ENCODE measurements at regions not wholly inside any gene's neighbourhood (a gene's known extent, or its start where the extent isn't known, plus 50 kb on each side); places are given as distances from the start of the nearest gene placed in this dataset.

DNA sequence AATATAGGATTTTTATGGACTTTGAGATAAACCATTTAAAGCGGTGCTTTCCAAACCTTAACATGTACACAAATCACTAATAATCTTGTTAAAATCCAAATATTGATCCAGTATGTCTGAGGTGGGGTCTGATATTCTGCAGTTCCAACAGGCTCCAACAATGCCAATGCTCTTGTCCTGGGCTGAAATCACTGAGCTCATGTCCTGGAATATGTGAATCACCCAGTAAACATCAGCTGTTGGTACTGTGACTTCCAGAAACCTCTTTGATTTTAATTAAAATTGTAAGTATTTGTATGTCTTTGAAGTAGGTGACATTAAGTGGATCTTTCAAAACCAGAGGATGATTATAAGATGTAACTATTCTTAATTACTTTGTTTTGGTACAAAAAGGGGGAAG is 52.8 kb upstream of the CAST start:
- H3K9me3 ChIP-seq (ENCODE audit: control insufficient read depth, insufficient read depth, low read length): no peaks in the 10 kb centered on the region
- H4K20me1 ChIP-seq (ENCODE audit: control insufficient read depth, insufficient read depth, low read depth, low read length): no peaks in the 10 kb centered on the region
- no peaks in the 10 kb centered on the region for H3K9me2 ChIP-seq (replicated peaks; ENCODE audit: control insufficient read depth, low read length)
- no peak overlapping the region for H3K4me3 ChIP-seq (ENCODE audit: low read length)
- H3K27ac ChIP-seq (ENCODE audit: low read depth, low read length): no peak overlapping the region
- no peaks in the 10 kb centered on the region for H3K79me2 ChIP-seq (ENCODE audit: control insufficient read depth, low read length)
- H3K27me3 ChIP-seq (ENCODE audit: control insufficient read depth, low read length): peaks cover 24% of the 10 kb centered on the region
- TF ChIP-seq EZH2phosphoT487 (IDR thresholded peaks at IDR 0.05; ENCODE audit: borderline replicate concordance, low read length): no peak
- TF ChIP-seq, protein P1, sequence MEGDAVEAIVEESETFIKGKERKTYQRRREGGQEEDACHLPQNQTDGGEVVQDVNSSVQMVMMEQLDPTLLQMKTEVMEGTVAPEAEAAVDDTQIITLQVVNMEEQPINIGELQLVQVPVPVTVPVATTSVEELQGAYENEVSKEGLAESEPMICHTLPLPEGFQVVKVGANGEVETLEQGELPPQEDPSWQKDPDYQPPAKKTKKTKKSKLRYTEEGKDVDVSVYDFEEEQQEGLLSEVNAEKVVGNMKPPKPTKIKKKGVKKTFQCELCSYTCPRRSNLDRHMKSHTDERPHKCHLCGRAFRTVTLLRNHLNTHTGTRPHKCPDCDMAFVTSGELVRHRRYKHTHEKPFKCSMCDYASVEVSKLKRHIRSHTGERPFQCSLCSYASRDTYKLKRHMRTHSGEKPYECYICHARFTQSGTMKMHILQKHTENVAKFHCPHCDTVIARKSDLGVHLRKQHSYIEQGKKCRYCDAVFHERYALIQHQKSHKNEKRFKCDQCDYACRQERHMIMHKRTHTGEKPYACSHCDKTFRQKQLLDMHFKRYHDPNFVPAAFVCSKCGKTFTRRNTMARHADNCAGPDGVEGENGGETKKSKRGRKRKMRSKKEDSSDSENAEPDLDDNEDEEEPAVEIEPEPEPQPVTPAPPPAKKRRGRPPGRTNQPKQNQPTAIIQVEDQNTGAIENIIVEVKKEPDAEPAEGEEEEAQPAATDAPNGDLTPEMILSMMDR (IDR thresholded peaks at IDR 0.05; ENCODE audit: low read depth, low read length, poor library complexity, severe bottlenecking): no peak
- peaks cover 3% of the 10 kb centered on the region; the same call in 1 of the 2 replicates for H3K4me1 ChIP-seq (ENCODE audit: control insufficient read depth, low read length)
- H3K4me2 ChIP-seq (ENCODE audit: low read length): no peak overlapping the region
- H3K36me3 ChIP-seq (ENCODE audit: control insufficient read depth, low read length): no peaks in the 10 kb centered on the region
- no peaks in the 10 kb centered on the region for H3F3A ChIP-seq (ENCODE audit: control insufficient read depth, insufficient read depth)

DNA sequence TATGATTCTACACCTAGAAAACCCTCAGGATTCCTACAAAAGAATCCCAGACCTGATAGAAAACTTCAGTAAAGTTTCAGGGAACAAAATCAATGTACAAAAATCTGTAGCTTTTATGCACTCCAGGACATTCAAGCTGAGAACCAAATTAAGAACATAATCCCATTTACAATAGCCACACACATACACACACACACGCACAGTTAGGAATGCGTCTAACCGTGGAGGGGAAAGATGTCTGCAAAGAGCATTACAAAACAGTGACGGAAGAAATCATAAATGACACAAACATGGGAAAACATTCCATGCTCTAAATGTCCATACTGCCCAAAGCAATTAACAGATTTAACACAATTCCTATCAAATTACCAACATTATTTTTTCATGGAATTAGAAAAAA is 51.4 kb upstream of the CAST start:
- Histone ChIP-seq H3K27me3 (ENCODE audit: control insufficient read depth, low read length) (peaks cover 24% of the 10 kb centered on the region), H3F3A (ENCODE audit: control insufficient read depth, insufficient read depth) (no peaks in the 10 kb centered on the region), H4K20me1 (ENCODE audit: control insufficient read depth, insufficient read depth, low read depth, low read length) (no peaks in the 10 kb centered on the region), H3K9me3 (ENCODE audit: control insufficient read depth, insufficient read depth, low read length) (no peaks in the 10 kb centered on the region), H3K4me3 (ENCODE audit: low read length) (no peak overlapping the region), H3K9me2 (replicated peaks; ENCODE audit: control insufficient read depth, low read length) (no peaks in the 10 kb centered on the region), H3K36me3 (ENCODE audit: control insufficient read depth, low read length) (no peaks in the 10 kb centered on the region), H3K27ac (ENCODE audit: low read depth, low read length) (no peak overlapping the region), H3K79me2 (ENCODE audit: control insufficient read depth, low read length) (no peaks in the 10 kb centered on the region), H3K4me2 (ENCODE audit: low read length) (no peak overlapping the region), H3K4me1 (ENCODE audit: control insufficient read depth, low read length) (peaks cover 3% of the 10 kb centered on the region; the same call in 1 of the 2 replicates)
- no peak for TF ChIP-seq EZH2phosphoT487 (IDR thresholded peaks at IDR 0.05; ENCODE audit: borderline replicate concordance, low read length)
- TF ChIP-seq, protein P1 (IDR thresholded peaks at IDR 0.05; ENCODE audit: low read depth, low read length, poor library complexity, severe bottlenecking): no peak

DNA sequence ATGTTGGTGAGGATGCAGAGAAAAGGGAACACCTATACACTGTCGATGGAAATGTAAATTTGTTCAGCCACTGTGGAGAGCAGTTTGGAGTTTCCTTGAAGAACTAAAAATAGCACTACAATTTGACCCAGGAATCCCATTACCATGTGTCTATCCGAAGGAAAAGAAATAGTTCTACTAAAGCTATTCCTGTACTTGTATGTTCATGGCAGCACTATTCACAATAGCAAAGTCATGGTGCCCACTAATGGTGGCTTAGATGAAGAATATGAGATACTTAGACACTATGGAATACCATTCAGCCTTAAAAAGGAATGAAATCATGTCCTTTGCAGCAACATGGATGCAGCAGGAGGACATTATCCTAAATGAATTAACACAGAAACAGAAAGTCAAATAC is 50.2 kb upstream of the CAST start:
- Histone ChIP-seq H3K27ac (ENCODE audit: low read depth, low read length) (no peak overlapping the region), H3K9me2 (replicated peaks; ENCODE audit: control insufficient read depth, low read length) (no peaks in the 10 kb centered on the region), H3K4me2 (ENCODE audit: low read length) (no peak overlapping the region), H3K36me3 (ENCODE audit: control insufficient read depth, low read length) (no peaks in the 10 kb centered on the region), H4K20me1 (ENCODE audit: control insufficient read depth, insufficient read depth, low read depth, low read length) (no peaks in the 10 kb centered on the region), H3K27me3 (ENCODE audit: control insufficient read depth, low read length) (peaks cover 24% of the 10 kb centered on the region), H3K4me1 (ENCODE audit: control insufficient read depth, low read length) (peaks cover 3% of the 10 kb centered on the region; the same call in 1 of the 2 replicates), H3F3A (ENCODE audit: control insufficient read depth, insufficient read depth) (no peaks in the 10 kb centered on the region), H3K9me3 (ENCODE audit: control insufficient read depth, insufficient read depth, low read length) (no peaks in the 10 kb centered on the region), H3K79me2 (ENCODE audit: control insufficient read depth, low read length) (no peaks in the 10 kb centered on the region), H3K4me3 (ENCODE audit: low read length) (no peak overlapping the region)
- TF ChIP-seq, protein P1 (IDR thresholded peaks at IDR 0.05; ENCODE audit: low read depth, low read length, poor library complexity, severe bottlenecking): no peak
- TF ChIP-seq EZH2phosphoT487 (IDR thresholded peaks at IDR 0.05; ENCODE audit: borderline replicate concordance, low read length): no peak

Measured in DOHH2 (cell line).